RWPE2 (cell line): ENCODE measurements at regions not wholly inside any gene's neighbourhood (a gene's known extent, or its start where the extent isn't known, plus 50 kb on each side); places are given as distances from the start of the nearest gene placed in this dataset.

Experiments
- ATAC-seq: fragments of 200-7000 bp; cut with Tn5 transposase; 3 replicates; pipeline ENCODE4 v1.9.1; 2021; ENCODE audit warnings: low read depth
- DNase-seq: peaks from one replicate; pipeline ENCODE4 v3.0.0-alpha.2; 2020; ENCODE audit warnings: low spot score
- H3K27ac ChIP-seq: fragments of 450-650 bp; 2 replicates; pipeline ENCODE4 v1.5.1; 2017; ENCODE audit warnings: mild to moderate bottlenecking; ENCODE audit not compliant: poor library complexity, severe bottlenecking
- H3K27me3 ChIP-seq: fragments of 250-450 bp; sonication (Bioruptor Pico); 2 replicates; pipeline ENCODE4 v1.5.1; 2021; ENCODE audit warnings: mild to moderate bottlenecking, moderate library complexity; ENCODE audit not compliant: insufficient read depth, poor library complexity, severe bottlenecking
- H3K36me3 ChIP-seq: fragments of 250-450 bp; sonication (Bioruptor Pico); 2 replicates; pipeline ENCODE4 v1.5.1; 2020; ENCODE audit warnings: low read depth, mild to moderate bottlenecking, moderate library complexity
- H3K4me1 ChIP-seq: fragments of 250-450 bp; sonication (Bioruptor Pico); 2 replicates; pipeline ENCODE4 v1.5.1; 2021; ENCODE audit warnings: mild to moderate bottlenecking, moderate library complexity; ENCODE audit not compliant: insufficient read depth, poor library complexity, severe bottlenecking
- H3K4me3 ChIP-seq: fragments of 250-450 bp; sonication (Bioruptor Pico); 2 replicates; pipeline ENCODE4 v1.5.1; 2021; ENCODE audit warnings: mild to moderate bottlenecking, moderate library complexity; ENCODE audit not compliant: severe bottlenecking
- H3K9me3 ChIP-seq: fragments of 250-450 bp; sonication (Bioruptor Pico); 2 replicates; pipeline ENCODE4 v1.5.1; 2021; ENCODE audit warnings: mild to moderate bottlenecking, moderate library complexity; ENCODE audit not compliant: severe bottlenecking
- TF ChIP-seq, protein P1 (sequence below): fragments of 450-650 bp; IDR thresholded peaks from one replicate; pipeline ENCODE4 v1.5.1; 2017; ENCODE audit warnings: mild to moderate bottlenecking, moderate library complexity; ENCODE audit not compliant: poor library complexity, severe bottlenecking

DNA sequence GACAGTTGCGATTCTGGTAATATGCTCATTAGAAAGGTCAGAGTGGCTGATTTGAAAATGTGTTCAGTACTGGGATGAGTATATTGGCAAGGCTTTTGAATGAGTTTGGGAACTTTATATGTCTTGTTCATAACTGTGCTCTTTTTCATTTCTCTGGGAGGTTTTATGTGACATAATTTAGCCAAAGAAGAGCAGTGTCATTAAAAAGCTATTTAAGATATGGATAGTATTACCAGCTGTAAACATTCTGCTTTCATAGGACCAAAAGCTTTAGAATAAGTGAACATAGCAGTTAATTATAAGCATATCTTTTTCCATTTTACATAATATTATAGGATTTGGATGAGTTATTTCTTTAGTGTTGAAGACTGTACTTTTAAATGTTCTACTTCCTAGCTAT is 260.4 kb downstream of the TTC6 start:
- Histone ChIP-seq H3K27me3 (no peaks in the 10 kb centered on the region), H3K4me1 (no peaks in the 10 kb centered on the region), H3K36me3 (no peaks in the 10 kb centered on the region), H3K27ac (no peak overlapping the region), H3K9me3 (no peaks in the 10 kb centered on the region), H3K4me3 (no peak overlapping the region)
- DNase-seq (no peak), ATAC-seq (no peak)
- TF ChIP-seq, protein P1, sequence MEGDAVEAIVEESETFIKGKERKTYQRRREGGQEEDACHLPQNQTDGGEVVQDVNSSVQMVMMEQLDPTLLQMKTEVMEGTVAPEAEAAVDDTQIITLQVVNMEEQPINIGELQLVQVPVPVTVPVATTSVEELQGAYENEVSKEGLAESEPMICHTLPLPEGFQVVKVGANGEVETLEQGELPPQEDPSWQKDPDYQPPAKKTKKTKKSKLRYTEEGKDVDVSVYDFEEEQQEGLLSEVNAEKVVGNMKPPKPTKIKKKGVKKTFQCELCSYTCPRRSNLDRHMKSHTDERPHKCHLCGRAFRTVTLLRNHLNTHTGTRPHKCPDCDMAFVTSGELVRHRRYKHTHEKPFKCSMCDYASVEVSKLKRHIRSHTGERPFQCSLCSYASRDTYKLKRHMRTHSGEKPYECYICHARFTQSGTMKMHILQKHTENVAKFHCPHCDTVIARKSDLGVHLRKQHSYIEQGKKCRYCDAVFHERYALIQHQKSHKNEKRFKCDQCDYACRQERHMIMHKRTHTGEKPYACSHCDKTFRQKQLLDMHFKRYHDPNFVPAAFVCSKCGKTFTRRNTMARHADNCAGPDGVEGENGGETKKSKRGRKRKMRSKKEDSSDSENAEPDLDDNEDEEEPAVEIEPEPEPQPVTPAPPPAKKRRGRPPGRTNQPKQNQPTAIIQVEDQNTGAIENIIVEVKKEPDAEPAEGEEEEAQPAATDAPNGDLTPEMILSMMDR, result no peak

DNA sequence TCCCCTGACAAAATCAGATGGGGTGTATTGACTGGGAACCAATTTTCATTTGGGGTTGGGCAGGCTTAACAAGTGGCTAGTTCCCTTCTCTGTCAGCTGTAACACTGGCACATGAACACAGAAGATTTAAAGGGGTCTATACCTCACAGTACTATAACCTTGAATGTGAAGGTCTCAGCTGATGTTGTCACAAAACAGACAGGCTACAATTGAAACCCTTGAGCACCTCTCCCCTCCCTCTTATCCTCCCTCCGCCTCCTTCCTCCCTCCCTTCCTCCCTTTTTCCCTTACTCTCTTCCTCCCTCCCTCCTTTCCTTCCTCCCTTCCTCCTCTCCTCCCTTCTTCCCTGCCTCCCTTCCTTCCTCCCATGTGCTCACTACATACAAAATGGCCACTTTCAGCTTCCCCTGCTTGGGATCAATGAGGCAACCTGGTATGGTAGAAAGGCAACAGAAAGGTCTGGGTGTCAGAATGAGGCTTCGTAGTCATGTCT is 262.4 kb downstream of the TTC6 start:
- Histone ChIP-seq H3K9me3 (no peaks in the 10 kb centered on the region), H3K36me3 (no peaks in the 10 kb centered on the region), H3K27ac (no peak overlapping the region), H3K4me3 (no peak overlapping the region), H3K27me3 (no peaks in the 10 kb centered on the region), H3K4me1 (no peaks in the 10 kb centered on the region)
- TF ChIP-seq, protein P1, result no peak
- ATAC-seq (no peak), DNase-seq (no peak)

- Histone ChIP-seq H3K36me3 (no peaks in the 10 kb centered on the region), H3K9me3 (no peaks in the 10 kb centered on the region), H3K27ac (no peak overlapping the region), H3K4me1 (no peaks in the 10 kb centered on the region), H3K4me3 (no peak overlapping the region), H3K27me3 (no peaks in the 10 kb centered on the region)
- ATAC-seq (no peak), DNase-seq (no peak)
- TF ChIP-seq, protein P1, result no peak
Measured at GRCh38 chr14:37858733-37859132, 263.3 kb downstream of the TTC6 start.

DNA sequence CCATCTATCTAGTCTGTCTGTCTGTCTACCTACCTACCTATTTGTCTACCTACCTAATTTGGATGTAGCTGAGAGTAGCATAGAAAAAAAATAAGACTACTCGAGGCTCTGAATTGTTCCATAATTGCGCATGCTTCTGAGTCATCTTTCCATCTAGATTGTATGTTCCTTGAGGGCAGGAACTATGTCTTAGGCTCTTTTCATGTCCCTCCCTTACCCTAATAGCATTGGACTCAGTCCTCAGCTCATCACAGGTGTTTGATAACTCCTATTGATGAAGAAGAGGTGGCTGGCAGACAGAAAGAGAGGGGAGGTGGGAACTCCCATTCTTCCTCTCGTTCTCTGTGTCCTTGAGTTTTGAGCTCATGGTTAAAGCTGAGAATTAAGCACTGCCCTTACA is 263.7 kb downstream of the TTC6 start:
- H3K27ac ChIP-seq, result no peak overlapping the region
- no peaks in the 10 kb centered on the region for H3K4me1 ChIP-seq
- no peak for DNase-seq
- TF ChIP-seq, protein P1, result no peak
- ATAC-seq, result no peak
- no peaks in the 10 kb centered on the region for H3K27me3 ChIP-seq
- H3K9me3 ChIP-seq, result no peaks in the 10 kb centered on the region
- no peaks in the 10 kb centered on the region for H3K36me3 ChIP-seq
- no peak overlapping the region for H3K4me3 ChIP-seq

DNA sequence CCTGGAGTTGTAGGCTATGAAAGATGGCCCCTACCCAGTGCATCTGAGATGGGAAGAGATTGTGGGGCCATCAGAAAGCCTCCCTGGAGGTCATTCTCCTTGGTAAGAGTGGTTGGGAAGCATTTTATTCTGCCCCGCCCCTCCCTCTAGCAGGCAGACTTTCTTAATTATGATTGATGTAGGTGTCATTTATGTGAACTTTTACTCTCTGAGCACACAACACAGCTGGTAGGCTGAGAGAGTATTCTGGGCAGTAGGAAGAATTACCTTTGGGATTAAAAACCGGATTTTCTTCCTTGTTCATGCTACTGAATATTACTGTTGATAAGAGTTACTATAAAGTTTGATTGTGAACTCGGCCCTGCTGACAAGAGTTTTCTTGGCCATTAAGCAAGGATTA is 266.8 kb downstream of the TTC6 start:
- H3K9me3 ChIP-seq, result no peaks in the 10 kb centered on the region
- DNase-seq, result no peak
- H3K4me3 ChIP-seq, result no peak overlapping the region
- H3K27me3 ChIP-seq, result no peaks in the 10 kb centered on the region
- TF ChIP-seq, protein P1, result no peak
- H3K36me3 ChIP-seq, result no peaks in the 10 kb centered on the region
- no peak overlapping the region for H3K27ac ChIP-seq
- ATAC-seq, result no peak
- no peaks in the 10 kb centered on the region for H3K4me1 ChIP-seq
